Panc1 (cell line): ENCODE measurements at regions not wholly inside any gene's neighbourhood (a gene's known extent, or its start where the extent isn't known, plus 50 kb on each side); places are given as distances from the start of the nearest gene placed in this dataset.

Experiments used
- ATAC-seq: fragments of 200-7000 bp; cut with Tn5 transposase; 2 replicates; pipeline ENCODE4 v1.9.1; 2020; ENCODE audit warnings: mild to moderate bottlenecking, moderate library complexity
- BruUV-seq: library from RNA; stranded (reverse); fragments of 400-500 nt; replicated peaks from 2 replicates; lab custom pipeline; 2021; lab: Mats Ljungman, UMichigan
- CTCF ChIA-PET: fragments of 300-600 bp; sonication (Branson Sonifier 250); formaldehyde crosslinking; loops from one replicate; lab custom pipeline; 2022; ENCODE audit warnings: antibody characterized with exemption; lab: Charles Lee
- POLR2A ChIA-PET: fragments of 300-600 bp; sonication (Branson Sonifier 250); formaldehyde crosslinking; loops from one replicate; lab custom pipeline; 2022; ENCODE audit warnings: antibody characterized with exemption; lab: Charles Lee
- DNase-seq: peaks from one replicate; pipeline ENCODE4 v3.0.0-alpha.2; 2010; ENCODE audit warnings: low read depth, low spot score
- H3K27ac ChIP-seq: 2 replicates; pipeline ENCODE4 v1.5.1; 2011; ENCODE audit warnings: mild to moderate bottlenecking, low read length, inconsistent platforms
- H3K27me3 ChIP-seq: fragments of 200-500 bp; sonication (Bioruptor generic); 2 replicates; pipeline ENCODE4 v1.6.0; 2014; ENCODE audit warnings: low read length, inconsistent platforms; ENCODE audit not compliant: control insufficient read depth, insufficient read depth
- H3K36me3 ChIP-seq: fragments of 200-500 bp; sonication (Bioruptor generic); 2 replicates; pipeline ENCODE4 v1.5.1; 2014; ENCODE audit warnings: inconsistent platforms, mild to moderate bottlenecking, low read length, moderate library complexity; ENCODE audit not compliant: control insufficient read depth, insufficient read depth
- H3K4me1 ChIP-seq: 2 replicates; pipeline ENCODE4 v1.5.1; 2011; ENCODE audit warnings: inconsistent platforms, mild to moderate bottlenecking, low read length, moderate library complexity; ENCODE audit not compliant: control insufficient read depth, insufficient read depth
- H3K4me3 ChIP-seq, 2 experiments: 2 replicates each; pipeline ENCODE4 v1.5.1; 2011 to 2012; ENCODE audit warnings: low read depth in 2 of 2, low read length in 2 of 2, mild to moderate bottlenecking in 2 of 2, inconsistent platforms in 1 of 2, moderate library complexity in 1 of 2
- H3K9me3 ChIP-seq: fragments of 200-500 bp; sonication (Bioruptor generic); 2 replicates; pipeline ENCODE4 v1.5.1; 2014; ENCODE audit warnings: low read depth, mild to moderate bottlenecking, inconsistent platforms, low read length, moderate library complexity; ENCODE audit not compliant: control insufficient read depth, insufficient read depth
- POLR2AphosphoS5 ChIP-seq: IDR thresholded peaks from 2 replicates; pipeline ENCODE4 v1.6.1; 2012; ENCODE audit warnings: mild to moderate bottlenecking, low read depth, low read length, moderate library complexity
- SIN3A ChIP-seq: IDR thresholded peaks from 2 replicates; pipeline ENCODE4 v1.6.1; 2012; ENCODE audit warnings: low read depth, mild to moderate bottlenecking, low read length, moderate library complexity, borderline replicate concordance; ENCODE audit not compliant: insufficient read depth
- TCF7L2 ChIP-seq: IDR thresholded peaks from 2 replicates; pipeline ENCODE4 v1.6.1; 2011; ENCODE audit warnings: mild to moderate bottlenecking, low read depth, low read length, inconsistent platforms
- in situ Hi-C: cut with HindIII; loops from 2 replicates; pipeline ENCODE4 v1.10.0; 2016; ENCODE audit warnings: low sequenced_read_pairs, low pct_unique_long_range_greater_than_20kb
- intact Hi-C: fragments of 100-400 bp; cut with micrococcal nuclease; formaldehyde crosslinking; loops from one replicate; pipeline ENCODE4 v1.10.0; 2022; ENCODE audit not compliant: unreplicated experiment
- TF ChIP-seq, protein P1 (sequence below): fragments of 450-650 bp; IDR thresholded peaks from 2 replicates; pipeline ENCODE4 v1.5.1; 2017; ENCODE audit warnings: mild to moderate bottlenecking
- TF ChIP-seq, protein P2 (sequence below), 2 experiments: IDR thresholded peaks; 2 replicates each; pipeline ENCODE4 v1.6.1; 2011 to 2012; ENCODE audit warnings: low read depth in 2 of 2, control low read depth in 1 of 2, low read length in 1 of 2, mild to moderate bottlenecking in 1 of 2, moderate library complexity in 1 of 2; ENCODE audit not compliant: insufficient read depth in 1 of 2

DNA sequence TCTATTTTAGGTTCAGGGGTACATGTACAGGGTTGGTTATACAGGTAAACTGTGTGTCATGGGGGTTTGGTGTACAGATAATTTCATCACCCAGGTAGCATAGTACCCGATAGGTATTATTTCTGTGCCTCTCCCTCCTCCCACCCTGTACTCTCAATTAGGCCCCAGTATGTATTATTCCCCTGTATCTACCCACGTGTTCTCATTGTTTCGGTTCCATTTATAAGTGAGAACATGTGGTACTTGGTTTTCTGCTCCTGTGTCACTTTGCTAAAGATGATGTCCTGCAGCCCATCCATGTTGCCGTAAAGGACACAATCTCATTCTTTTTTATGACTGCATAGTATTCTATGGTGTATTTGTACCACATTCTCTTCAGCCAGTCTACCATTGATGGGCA lies 96.8 kb upstream of the SLC24A2 start:
- TF ChIP-seq, protein P1, sequence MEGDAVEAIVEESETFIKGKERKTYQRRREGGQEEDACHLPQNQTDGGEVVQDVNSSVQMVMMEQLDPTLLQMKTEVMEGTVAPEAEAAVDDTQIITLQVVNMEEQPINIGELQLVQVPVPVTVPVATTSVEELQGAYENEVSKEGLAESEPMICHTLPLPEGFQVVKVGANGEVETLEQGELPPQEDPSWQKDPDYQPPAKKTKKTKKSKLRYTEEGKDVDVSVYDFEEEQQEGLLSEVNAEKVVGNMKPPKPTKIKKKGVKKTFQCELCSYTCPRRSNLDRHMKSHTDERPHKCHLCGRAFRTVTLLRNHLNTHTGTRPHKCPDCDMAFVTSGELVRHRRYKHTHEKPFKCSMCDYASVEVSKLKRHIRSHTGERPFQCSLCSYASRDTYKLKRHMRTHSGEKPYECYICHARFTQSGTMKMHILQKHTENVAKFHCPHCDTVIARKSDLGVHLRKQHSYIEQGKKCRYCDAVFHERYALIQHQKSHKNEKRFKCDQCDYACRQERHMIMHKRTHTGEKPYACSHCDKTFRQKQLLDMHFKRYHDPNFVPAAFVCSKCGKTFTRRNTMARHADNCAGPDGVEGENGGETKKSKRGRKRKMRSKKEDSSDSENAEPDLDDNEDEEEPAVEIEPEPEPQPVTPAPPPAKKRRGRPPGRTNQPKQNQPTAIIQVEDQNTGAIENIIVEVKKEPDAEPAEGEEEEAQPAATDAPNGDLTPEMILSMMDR: no peak
- TF ChIP-seq, protein P2, sequence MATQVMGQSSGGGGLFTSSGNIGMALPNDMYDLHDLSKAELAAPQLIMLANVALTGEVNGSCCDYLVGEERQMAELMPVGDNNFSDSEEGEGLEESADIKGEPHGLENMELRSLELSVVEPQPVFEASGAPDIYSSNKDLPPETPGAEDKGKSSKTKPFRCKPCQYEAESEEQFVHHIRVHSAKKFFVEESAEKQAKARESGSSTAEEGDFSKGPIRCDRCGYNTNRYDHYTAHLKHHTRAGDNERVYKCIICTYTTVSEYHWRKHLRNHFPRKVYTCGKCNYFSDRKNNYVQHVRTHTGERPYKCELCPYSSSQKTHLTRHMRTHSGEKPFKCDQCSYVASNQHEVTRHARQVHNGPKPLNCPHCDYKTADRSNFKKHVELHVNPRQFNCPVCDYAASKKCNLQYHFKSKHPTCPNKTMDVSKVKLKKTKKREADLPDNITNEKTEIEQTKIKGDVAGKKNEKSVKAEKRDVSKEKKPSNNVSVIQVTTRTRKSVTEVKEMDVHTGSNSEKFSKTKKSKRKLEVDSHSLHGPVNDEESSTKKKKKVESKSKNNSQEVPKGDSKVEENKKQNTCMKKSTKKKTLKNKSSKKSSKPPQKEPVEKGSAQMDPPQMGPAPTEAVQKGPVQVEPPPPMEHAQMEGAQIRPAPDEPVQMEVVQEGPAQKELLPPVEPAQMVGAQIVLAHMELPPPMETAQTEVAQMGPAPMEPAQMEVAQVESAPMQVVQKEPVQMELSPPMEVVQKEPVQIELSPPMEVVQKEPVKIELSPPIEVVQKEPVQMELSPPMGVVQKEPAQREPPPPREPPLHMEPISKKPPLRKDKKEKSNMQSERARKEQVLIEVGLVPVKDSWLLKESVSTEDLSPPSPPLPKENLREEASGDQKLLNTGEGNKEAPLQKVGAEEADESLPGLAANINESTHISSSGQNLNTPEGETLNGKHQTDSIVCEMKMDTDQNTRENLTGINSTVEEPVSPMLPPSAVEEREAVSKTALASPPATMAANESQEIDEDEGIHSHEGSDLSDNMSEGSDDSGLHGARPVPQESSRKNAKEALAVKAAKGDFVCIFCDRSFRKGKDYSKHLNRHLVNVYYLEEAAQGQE (IDR thresholded peaks at IDR 0.05; ENCODE audit: insufficient read depth in 1 of 2, low read depth in 2 of 2, low read length in 1 of 2): no peak
- TF ChIP-seq SIN3A: no peak
- no peak for TF ChIP-seq POLR2AphosphoS5
- TF ChIP-seq TCF7L2: no peak
- no peaks in the 10 kb centered on the region for H3K4me1 ChIP-seq
- DNase-seq: no peak
- intact Hi-C loops: no loop called here
- in situ Hi-C loops: no loop called here
- no peaks in the 10 kb centered on the region for H3K27me3 ChIP-seq
- no peak for ATAC-seq
- H3K9me3 ChIP-seq: no peaks in the 10 kb centered on the region
- ChIA-PET POLR2A (no interaction called here), CTCF (no interaction called here)
- H3K4me3 ChIP-seq: no peak overlapping the region
- H3K36me3 ChIP-seq: no peaks in the 10 kb centered on the region
- no peak overlapping the region for H3K27ac ChIP-seq
- BruUV-seq: no TSS peak

DNA sequence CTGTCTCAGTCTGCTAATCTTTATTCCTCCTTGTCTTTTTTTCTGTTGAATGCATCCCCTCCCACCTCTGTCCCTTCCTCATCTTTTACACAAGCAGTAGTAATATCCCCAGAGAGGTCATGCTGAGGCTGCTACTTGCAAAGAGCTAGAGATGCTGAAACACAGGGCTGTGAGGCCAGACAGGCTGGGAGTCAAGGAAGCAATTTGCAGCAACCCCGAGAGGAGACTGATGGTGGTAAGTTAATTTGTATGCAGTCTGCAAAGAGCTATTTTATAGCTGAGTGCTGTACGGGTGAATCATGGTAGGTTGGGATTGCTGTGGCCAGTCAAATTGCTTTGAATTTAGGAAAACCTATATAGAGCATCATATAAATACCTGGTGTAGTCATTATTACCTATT lies 90.2 kb upstream of the SLC24A2 start:
- H3K9me3 ChIP-seq: no peaks in the 10 kb centered on the region
- H3K4me1 ChIP-seq: no peaks in the 10 kb centered on the region
- no peaks in the 10 kb centered on the region for H3K36me3 ChIP-seq
- no peak for ATAC-seq
- intact Hi-C loops: no loop called here
- TF ChIP-seq POLR2AphosphoS5: no peak
- TF ChIP-seq, protein P2 (IDR thresholded peaks at IDR 0.05; ENCODE audit: insufficient read depth in 1 of 2, low read depth in 2 of 2, low read length in 1 of 2): no peak
- no peak for TF ChIP-seq SIN3A
- TF ChIP-seq, protein P1: no peak
- TF ChIP-seq TCF7L2: no peak
- no peaks in the 10 kb centered on the region for H3K27me3 ChIP-seq
- no peak for DNase-seq
- POLR2A ChIA-PET: no interaction called here
- no peak overlapping the region for H3K4me3 ChIP-seq
- CTCF ChIA-PET: no interaction called here
- no TSS peak for BruUV-seq
- H3K27ac ChIP-seq: no peak overlapping the region
- in situ Hi-C loops: no loop called here
